CD4-positive, alpha-beta T cell treated with Interleukin-15 for 4 hours (primary cell): ENCODE measurements at regions not wholly inside any gene's neighbourhood (a gene's known extent, or its start where the extent isn't known, plus 50 kb on each side); places are given as distances from the start of the nearest gene placed in this dataset.

Source experiments
- DNase-seq: peaks from one replicate; pipeline ENCODE4 v3.0.0-alpha.2; 2020; ENCODE audit warnings: low spot score

DNA sequence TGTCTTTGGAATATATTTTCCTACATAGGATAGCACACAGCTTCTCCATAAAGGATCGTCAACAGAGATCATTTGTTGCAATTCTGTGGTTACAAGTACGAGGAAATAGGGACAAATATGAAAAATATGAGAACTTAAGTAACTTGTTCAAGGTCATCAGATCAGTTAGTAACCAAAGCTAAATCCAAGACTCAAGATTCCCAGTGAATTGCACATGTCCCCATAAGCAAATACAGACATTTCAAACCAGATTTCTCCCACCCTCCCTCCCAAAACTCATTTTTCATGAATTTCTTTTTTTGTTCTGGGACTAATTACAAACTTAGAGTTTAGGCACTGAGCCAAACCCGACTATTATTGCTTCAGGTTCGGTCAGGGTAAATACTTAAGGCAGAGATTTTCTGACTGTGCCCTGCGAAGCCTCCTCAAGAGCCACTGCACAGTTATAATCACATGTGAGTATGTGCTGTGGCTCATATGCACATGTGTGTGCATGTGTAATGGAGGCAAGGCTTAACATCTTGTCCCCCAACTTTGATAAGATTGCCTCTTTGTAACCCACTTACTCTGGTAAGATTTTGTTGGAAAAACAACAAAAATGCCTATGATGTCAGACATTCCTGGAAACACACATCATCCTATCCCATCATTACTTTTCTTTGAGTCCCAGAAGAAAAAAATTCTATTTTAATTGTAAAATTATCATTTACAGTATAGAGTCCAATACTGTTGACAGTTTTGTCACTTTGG, 216.2 kb downstream of the CD83 start:
- DNase-seq: no peak

DNA sequence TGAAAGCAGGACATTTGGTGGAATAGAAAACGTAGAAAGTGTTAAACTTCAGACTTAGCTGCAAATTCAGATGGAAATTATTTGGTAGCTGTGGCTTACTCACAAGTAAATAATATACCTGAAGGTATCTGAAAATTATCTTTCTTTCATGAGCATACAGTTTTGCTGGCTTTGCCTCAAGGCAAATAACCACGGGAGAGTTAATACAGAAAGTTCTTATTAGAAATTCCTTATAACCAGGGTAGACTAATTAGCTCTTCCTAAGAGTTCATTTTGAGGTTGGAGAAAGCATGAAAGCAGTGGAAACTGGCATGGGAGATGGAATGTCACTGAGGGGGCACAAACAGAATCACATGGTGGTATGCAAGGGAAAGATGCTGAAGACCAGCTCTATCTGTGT, 217.5 kb downstream of the CD83 start:
- no peak for DNase-seq

DNA sequence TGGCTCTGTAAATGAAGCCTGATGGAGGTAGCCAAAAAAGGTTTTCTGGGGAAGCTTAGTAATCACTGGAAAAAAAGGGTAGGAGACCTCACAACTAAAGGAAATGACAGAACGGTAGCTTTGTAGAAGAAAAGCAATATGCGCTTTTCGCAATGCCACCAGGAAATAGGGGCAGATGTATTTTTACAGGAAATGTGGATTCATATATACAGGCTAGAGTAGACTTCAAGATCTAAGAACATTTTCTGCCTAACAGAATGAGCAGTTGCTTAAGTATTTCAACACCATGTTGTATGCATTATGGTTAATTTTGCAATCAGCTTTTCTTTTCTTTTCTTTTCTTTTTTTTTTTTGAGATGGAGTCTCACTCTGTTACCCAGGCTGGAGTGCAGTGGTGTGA, 219.6 kb downstream of the CD83 start:
- no peak for DNase-seq

GRCh38 chr6:14339172-14339571, 221.6 kb downstream of the CD83 start:
- DNase-seq: no peak

DNA sequence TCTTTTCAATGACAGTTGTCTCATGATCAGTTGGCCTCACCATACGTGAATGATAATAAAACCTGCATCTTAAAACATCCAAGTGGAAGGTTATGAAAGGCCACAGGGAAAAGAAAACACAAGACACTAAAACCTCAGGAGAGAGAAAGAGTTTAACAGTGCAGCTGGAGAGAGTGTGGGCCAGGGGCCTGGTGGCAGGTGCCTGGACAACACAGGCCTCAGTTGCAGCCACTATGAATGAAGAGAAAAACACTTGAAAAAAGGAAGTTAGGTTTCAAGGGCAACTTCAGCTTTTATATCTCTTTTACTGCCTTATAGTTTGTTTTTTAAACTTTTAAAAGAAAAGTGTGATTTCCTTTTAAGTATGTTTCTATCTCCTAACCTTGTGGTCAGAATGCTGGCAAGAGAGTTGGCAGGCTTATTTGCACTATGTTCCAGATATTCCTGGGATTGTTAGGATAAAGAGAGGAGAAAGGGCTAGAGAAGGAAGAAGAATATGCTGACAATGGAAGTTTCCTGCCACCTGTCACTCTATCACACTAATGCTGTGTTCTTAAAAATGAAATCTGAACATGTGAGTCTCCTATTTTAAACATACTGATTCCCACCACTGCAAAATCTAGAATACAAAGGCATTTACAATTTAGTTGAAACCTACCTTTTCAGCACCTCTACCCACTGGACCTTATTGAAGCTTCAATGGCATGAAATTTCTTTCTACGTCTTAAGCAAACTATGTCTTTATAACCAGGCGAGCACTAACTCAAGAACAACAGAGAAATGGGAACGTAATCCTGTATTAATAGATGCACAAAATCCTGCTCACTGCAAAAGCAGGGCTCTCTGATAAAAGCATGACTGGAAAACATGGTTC, 222.4 kb downstream of the CD83 start:
- DNase-seq: no peak

DNA sequence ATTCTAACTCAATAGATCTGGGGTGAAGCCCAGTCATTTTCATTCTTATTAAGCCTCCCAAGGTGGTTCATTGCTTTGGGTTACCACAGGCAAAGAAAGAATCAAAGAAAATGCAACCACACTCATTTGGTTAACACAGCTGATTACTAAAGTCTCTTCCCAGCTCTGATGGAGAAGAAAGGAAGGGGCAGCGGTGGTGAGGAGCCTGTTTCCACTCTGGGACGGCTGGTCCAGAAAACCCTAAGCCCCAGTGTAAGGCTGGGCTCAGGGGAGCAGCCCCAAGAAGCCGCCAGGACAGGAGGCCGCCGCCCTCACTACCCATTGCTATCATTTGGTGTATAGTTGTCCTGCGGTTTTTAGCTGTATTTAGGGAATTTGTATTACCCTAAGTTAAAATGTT, 226.9 kb downstream of the CD83 start:
- DNase-seq: no peak

GRCh38 chr6:14348389-14348788, 230.8 kb downstream of the CD83 start:
- DNase-seq: no peak

GRCh38 chr6:14349507-14349906, 231.9 kb downstream of the CD83 start:
- DNase-seq: no peak

DNA sequence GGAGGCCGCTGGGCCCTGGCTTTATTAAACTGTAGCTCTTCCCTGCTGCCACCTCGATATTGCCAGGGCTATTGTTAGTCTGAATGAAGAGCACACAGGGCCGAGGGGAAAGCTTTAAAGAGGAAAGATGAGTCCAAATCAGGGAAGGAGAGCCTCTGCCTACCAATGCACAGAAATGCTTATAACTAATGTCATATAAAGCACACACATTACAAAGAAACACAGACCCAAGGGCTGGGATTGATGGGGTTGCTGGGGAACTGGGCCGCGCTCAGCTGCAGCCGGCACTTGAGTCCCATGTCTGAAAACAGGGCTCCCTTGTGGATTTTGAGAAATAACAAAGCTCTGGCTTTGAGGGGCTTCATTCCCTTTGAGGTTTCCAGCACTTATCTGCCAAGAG, 232.6 kb downstream of the CD83 start:
- no peak for DNase-seq

DNA sequence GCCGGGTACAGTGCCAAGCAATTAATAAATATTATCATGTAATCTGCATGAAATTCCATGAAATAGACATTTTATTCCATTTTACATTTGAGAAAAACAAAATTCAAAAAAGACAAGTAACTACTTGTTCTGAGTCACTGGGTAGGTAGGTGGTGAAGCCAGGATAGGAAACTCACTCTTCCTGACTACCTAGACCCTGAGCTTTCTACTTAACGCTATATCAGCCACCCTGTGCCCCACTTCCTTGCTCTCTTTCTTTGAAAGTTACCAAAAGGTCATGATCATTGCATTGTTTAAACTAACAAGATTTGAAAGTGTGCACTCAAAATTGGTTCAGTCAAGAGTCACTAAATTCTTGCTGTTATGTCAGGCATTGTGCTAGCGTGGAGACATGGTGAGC, 235.7 kb downstream of the CD83 start:
- no peak for DNase-seq

GRCh38 chr6:14353798-14354197, 236.2 kb downstream of the CD83 start:
- DNase-seq: no peak

- DNase-seq: no peak
Measured at GRCh38 chr6:14354919-14355572, 237.5 kb downstream of the CD83 start.

- DNase-seq: no peak
Measured at GRCh38 chr6:14359438-14359837, 241.9 kb downstream of the CD83 start.

GRCh38 chr6:14360565-14360964, 243.0 kb downstream of the CD83 start:
- DNase-seq: no peak

DNA sequence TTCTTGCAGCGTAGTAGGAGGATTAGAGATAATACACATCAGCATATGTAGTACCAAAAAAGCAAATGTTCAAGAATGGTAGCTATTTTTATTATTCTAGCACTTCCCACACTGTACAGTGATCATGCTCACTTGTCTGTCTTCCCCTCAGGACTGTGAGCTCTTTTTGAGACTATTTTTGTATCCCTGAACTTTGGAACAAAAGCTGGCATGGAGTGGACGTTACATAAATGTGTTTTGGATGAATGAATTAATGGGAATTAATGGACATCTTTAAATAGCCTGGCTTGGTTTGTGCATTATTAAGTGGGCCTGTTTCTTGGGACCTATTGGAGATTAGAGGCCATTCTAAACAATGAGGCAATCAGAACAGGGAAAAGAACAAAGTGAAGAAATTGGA, 243.7 kb downstream of the CD83 start:
- DNase-seq: no peak

- DNase-seq: no peak
Measured at GRCh38 chr6:14361956-14362587, 244.5 kb downstream of the CD83 start.

- DNase-seq: no peak
Measured at GRCh38 chr6:14364370-14364769, 246.8 kb downstream of the CD83 start.

DNA sequence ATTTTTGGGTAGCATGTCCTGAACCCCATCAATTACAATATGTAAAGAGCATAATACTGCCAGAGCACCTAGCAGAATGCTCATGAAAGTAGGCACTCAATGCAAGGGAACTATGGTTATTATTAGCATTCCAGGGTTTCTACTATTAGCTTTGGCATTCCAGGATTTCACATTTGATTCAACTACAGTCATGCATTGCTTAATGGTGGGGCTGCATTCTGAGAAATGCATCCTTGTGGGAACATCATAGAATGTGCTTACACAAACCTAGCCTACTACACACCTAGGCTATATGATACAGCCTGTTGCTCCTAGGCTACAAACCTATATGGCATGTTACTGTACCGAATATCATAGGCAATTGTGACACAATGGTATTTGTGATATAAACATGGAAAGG, 247.8 kb downstream of the CD83 start:
- no peak for DNase-seq

- DNase-seq: no peak
Measured at GRCh38 chr6:14366315-14366714, 248.7 kb downstream of the CD83 start.

DNA sequence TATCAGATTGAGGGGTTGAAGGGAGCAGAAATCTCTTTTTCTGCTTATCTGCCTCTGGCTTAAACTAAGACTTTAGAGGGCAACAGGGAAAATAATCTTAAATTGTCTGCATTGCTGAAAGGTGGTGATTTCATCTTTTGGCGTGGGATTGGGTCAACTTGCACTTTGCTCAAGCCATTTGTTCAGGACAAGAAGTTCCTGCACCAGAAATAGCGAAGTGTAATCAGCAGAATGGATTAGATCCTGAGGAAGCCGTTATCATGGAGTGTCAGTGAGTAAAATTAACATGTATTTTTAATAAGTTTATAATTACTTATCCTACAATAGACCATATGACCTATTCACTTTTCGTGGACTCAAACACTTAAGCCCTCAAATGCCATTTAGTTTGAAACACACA, 249.3 kb downstream of the CD83 start:
- no peak for DNase-seq

- no peak for DNase-seq
Measured at GRCh38 chr6:14367296-14367695, 249.7 kb downstream of the CD83 start.

- no peak for DNase-seq
Measured at GRCh38 chr6:14369717-14370116, 252.1 kb downstream of the CD83 start.

DNA sequence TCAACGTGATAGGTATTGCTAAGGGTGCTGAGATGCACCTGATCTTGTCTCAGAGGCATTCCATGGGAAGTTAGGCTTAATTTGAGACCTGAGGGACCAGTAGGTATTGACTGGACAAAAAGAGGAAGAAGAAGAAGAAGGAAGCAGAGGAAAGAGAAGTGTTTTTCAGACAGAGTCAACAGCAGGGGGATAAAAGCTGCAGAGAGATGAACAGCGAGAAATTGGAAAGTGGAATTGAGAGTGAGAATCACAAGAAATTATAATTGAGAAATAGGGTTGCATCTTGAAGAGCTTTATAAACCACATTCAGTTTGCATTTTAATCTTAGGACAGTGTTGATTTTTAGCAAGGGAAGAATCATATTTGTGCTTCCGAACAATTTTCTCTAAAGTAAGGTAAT, 254.0 kb downstream of the CD83 start:
- no peak for DNase-seq
